Stimulated activated naive CD8-positive, alpha-beta T cell treated with anti-CD3 and anti-CD28 coated beads, Interleukin-15, Interleukin-2, amounts not matched to agents 100 U/mL and 50 U/mL, for 24 hours (primary cell): ENCODE measurements at regions not wholly inside any gene's neighbourhood (a gene's known extent, or its start where the extent isn't known, plus 50 kb on each side); places are given as distances from the start of the nearest gene placed in this dataset.

ENCODE experiments used
- ATAC-seq: fragments of 150-1000 bp; cut with Tn5 transposase; one replicate; pipeline ENCODE4 v1.10.0; 2021
- DNase-seq: peaks from one replicate; pipeline ENCODE4 v3.0.0; 2021

DNA sequence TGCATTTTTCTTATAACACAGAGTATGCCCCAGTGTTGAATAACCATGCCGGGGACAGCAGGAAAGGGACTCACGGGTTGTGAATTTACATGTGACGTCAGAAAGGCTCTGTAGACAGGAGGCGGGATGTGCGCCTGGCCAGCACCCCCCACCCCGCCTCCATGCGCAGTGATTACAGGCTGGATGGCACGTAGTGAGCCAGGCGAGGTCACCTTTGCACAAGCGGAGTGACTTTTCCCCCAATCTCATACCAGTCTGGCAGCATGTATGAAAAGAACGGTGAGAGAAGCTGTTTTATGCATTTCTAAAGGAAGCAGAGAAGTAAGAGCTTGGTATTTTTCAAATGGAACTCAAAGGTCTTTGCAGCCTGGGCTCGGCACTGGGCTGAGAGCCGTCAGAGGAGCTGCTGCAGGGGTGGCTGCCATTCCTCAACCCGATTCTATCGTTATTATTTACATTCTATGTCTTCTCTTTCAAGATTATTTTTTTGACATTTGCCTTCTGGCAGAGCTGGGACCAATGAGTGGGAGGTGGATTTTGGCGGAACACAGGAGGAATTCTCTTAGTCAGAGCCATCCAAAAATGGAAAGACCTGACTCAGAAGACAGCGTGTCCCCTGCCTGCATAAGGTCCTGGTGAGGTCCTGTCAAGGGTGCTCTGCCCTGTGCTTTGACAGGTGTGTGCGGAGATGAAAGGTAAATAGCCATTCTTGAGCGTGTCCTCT is 115.6 kb upstream of the SLC45A1 start:
- ATAC-seq: no peak
- no peak for DNase-seq

DNA sequence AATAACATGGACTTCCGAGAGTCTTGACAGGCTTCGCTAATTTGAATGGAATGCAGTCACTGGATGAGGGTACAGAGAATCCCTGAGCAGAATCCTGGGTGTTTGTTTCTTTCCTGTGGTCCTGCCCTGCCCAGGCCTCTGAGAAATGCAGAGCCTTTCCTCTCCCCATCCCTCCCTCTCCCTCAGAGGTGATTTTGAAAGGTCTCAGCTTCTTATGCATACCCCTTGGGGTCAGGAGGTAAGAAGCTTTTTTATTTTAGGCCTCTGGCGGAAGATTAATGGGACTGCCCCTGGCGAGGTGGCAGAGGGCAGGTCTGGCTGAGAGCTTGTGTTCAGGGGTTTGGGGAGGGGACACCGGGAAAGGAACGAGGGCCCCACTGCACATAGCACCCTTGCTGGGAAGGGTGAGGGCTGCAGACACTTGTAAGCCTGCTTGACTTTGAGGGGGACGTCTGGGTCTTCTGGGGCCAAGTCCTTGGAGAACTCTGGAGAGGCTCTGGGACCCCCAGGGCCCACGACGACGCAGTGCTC is 116.5 kb upstream of the SLC45A1 start:
- ATAC-seq (no peak), DNase-seq (no peak)

DNA sequence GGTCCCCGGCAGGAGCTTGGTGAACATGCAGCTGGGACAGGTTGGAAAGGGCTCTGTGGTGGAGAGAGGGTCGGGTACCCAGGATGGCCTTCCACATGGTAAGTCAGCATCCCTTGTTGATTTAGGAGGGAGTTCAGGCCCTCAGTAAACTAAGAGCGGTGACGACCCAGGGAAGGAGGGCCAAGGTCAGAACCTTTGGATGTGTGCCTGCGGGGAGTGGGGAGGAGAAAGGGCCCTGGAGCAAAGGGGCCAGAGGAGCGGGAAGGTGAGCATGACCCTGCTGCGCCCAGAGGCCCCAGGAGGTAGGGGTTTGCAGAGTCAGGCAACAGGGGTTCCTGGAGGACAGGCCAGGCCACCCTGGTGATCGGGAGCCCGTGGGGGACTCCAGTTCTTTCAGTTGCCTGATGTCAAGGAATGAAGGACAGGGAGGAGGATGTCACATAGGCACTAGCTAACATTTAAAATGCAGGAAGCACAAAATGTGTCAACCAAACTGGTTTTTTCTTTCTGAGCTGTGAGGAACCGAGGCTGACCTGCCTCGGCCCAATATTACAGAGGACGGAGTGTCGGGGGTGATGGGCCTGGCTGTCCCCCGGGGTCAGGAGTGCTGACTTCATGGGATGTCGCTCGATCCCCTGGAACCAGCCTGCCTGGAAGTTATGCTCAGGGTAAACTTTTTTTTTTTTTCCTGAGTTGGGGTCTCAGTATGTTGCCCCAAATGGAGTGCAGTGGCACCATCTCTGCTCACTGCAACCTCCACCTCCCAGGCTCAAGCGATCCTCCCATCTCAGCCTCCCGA is 117.4 kb upstream of the SLC45A1 start:
- ATAC-seq: no peak
- DNase-seq: no peak

DNA sequence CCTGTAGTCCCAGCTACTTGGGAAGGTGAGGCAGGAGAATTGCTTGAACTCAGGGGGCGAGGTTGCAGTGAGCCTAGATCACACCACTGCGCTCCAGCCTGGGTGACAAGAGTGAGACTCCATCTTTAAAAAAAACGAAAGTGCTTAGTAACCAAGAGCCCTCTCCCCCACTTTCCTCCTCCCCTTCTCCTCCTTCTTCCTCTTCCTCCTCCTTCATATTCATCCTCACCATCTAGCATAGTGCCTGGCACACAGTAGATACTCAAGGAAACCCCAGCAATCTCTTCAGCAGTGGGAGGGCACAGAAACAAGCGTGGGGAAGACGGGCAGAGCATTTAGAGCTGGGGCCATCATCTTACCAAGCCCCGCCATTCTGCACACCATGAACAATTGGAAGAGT is 119.4 kb upstream of the SLC45A1 start:
- DNase-seq: no peak
- no peak for ATAC-seq

DNA sequence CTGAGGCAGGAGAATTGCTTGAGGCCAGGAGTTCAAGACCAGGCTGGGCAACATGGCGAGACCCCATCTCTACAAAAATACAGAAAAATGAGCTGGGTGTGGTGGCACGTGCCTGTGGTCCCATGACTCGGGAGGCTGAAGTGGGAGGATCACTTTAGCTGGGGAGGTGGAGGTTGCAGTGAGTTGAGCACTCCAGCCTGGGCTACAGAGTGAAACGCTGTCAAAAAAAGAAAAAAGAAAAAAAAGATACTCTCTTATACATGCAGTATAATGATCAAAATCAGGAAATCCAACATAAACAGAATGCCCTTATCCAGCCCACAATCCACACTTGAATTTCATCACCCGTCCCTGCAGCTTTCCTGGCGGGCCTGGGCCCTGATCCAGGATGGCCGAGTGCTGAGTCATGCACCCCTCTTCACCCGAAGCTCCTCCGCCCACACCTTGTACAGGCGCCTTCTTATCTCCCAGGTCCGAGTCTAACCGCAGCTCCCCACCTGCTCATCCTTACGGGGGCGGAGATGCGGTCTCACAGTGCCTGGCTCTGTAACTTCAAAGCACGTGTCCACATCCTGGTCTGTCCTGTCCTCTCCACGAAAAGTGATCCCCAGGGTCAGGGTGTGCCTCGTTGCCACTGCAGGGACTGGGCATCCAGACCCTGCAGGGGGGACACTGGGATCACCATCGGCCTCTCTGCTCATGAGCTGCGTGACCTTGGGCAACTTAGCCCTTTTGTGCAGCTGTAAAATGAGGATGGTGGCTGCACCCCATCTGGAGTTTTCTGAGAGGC is 120.2 kb upstream of the SLC45A1 start:
- DNase-seq: no peak

DNA sequence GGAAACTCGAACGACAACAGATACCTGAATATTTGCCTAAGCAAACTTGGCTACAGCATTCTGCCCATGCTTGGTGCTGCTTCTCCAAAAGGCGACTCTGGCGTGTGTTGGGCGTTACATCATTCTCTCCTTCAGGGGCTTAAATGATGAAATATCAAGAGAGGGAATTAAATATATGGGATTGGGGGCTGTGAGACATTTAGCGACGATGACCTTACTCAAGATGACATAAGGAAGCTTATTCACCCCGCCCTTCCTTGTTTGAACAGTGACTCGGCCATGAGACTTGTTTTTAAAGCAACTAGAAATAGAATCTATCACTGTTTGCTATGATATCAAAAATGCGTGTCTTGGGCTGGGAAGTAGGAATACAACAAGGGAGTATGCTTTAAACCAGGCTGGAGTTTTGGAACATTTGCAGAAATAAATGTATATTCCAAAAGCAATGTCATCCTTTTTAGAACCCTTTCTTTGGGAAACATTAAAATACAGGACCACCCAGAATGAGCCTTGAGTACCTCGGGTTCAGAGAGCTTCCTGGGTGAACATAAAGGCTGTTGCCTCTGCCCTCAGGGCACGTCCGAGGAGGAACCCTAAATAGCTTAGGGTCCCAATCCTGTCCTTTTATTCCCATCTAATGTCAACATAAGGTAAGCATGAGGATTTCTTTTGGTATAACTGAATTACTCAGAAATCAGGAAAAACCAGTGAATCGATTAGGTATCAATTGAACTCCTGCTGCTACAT is 123.3 kb upstream of the SLC45A1 start:
- DNase-seq (no peak), ATAC-seq (no peak)

More for the DNA sequence above, 120.2 kb upstream of the SLC45A1 start:
- ATAC-seq: no peak

DNA sequence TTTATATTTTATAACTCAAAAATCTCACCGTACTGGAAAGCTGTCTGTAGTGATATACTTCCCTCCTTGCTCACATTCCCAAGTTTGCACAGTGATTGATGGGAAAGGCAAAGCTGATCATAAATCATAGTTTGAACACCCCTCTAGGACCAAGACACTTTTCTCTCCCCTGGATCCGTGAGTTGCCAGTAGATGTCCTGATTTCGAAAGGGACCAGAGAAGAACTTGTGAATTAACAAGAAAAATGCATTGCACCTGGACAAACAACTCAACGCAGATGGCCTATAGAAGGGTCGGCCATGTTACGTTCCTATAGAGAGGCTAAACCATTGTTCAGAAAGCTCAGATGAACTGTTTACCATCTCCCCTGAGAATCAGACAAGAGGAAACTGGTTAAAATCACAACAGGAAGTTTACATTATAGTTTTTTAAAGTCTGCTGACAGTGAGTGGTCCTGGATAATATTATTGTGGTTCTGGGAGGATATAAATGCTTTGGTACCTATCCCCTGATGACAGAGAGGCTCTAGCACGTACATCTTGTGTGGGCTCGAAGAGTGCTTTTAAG is 124.0 kb upstream of the SLC45A1 start:
- DNase-seq (no peak), ATAC-seq (no peak)

DNA sequence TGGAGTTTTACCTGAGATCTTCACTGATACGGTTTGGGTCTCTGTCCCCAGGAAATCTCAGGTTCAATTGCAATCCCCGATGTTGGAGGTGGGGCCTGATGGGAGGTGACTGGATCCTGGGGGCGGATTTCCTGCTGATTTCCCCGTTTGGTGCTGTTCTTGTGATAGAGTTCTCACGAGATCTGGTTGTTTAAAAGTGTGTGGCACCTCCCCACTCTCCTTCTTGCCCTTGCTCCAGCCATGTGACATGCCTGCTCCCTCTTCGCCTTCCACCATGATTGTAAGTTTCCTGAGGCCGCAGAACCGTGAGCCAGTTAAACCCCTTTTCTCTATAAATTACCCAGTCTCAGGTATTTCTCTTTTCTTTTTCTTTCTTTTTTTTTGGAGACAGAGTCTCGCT is 126.4 kb upstream of the SLC45A1 start:
- no peak for ATAC-seq
- DNase-seq: no peak

DNA sequence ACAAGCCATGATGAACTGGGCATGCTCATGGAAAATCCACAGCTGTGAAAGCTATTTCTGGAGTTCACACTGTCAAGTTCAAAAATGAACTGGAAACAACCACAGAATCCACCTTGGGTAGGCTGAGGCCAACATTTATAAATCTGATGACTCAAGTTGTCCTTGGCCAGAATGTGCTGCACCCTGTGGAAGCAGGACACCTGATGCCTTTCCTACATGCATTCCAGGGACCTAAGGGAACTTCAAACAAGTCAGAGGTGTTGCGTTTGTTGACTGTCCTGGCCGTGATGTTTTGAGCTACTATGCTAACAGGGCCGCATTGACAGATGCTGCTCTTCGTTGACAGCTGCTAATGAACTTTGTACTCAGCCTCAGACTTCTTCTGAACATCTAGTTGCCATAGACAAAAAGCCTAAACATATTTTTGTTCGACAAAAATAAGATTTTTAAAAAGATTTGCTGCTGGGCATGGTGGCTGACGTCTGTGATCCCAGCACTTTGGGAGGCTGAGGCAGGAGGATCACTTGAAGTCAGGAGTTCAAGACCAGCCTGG is 127.9 kb upstream of the SLC45A1 start:
- DNase-seq (no peak), ATAC-seq (no peak)

DNA sequence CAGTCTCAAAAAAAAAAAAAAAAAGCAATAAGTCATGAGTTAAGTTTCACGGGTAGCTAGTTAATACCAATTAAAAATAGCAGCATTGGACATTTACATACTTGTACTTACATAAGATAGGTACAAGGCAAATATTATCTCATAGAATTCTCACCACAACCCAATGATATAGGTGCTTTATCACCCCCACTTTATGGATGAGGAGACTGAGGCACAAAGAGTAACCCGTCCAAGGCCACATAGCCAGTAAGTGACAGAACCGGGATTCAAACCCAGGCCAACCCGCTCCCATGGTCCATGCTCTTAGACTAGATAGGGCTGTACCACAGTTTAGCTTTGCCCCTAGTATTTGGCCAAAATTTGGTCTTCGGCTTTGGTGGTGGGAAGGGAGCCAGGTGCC is 132.5 kb upstream of the SLC45A1 start:
- ATAC-seq (no peak), DNase-seq (no peak)

DNA sequence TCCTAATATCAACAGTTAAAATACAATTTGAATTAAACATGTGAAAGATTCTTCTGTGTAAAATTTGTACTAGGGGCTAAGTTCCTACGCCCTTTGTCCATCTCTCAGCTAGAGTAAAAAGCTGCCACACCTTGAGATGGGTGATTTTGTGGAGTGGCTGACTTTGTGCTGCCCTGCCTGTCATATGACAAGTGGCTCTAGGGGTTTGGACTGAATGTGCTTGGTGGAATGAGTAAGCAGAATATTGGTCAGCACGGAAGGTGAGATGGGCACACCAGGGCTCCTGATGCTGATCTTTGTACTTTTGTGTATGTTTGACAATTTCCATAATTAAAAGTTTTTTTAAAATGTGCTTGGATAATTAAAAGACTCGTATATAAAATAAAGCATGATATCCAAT is 133.6 kb upstream of the SLC45A1 start:
- no peak for DNase-seq

DNA sequence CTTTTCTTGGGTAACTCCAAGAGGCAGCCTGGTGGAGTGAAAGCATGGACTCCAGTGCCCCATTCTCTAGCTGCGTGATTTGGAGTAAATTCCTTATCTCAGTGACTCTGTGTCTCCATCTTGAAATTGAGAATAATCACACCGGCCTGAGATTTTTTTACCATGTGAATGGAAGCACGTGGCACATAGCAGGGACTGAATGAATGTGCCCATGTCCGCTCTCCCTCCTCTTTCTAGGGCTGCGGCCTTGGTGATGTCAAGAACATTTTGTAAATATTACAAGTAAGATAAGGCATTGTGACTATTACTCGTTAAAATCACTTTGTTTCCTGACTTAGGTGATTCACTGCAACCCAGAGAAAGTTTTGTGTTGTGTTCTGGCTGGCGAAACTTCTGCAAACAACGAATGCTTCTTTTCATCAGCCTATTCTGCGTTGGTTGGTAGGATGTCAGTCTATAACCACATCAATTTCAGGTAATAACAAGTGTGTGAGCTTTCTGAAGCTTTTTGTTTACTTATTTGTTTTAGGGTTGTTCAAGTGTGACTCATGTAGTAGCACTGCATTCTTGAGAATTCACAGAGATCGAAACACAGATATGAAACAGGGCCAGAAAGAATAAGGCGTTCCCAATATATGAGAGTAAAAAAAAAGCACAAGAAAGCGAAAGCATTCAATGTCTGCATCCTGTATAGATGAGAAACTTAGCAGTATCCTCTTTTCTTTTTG is 135.7 kb upstream of the SLC45A1 start:
- DNase-seq: no peak
- ATAC-seq: peak; percentile 46

More for the DNA sequence above, 133.6 kb upstream of the SLC45A1 start:
- no peak for ATAC-seq

DNA sequence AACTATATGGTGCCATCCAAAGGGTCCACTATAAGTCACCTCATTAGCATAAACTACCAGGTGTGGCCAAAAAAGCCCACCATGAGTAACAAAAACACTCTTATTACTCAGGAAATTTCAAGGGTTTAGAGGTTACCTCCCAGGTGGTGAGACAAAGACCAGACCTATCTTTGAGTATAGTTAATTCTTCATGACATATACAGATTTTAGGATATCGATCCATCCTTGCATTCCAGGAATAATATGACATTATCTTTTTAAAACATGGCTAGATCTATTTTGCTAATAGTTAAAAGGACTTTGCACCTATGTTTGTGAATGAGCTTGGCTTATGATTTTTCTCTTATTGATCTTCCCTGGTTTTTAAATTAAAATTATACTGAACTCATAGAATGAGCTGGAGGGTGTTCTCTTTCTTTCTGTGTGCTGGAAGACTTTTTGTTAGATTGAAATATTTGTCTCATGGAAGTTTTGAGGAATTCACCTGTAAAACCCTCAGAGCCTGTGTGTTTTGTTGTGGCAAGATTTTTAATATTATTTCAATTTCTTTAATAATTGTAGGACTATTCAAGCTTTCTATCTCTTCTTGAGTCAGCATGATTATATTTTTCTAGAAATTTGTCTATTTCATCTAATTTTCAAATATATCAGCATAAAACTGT is 138.7 kb upstream of the SLC45A1 start:
- no peak for ATAC-seq
- no peak for DNase-seq

DNA sequence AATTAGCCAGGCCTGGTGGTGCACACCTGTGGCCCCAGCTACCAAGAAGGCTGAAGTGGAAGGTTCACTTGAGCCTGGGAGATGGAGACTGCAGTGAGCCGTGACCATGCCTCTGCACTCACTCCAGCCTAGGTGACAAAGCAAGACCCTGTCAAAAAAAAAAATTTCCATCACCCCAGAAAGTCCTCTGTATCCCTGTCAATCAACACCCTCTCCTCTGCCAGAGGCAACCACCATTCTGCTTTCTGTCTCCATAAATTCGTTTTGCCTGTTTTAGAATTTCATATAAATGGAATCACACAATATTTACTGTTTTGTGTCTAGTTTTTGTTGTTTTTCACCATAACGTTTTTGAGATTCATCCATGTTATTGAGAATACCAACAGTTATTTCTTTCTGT is 141.6 kb upstream of the SLC45A1 start:
- DNase-seq (no peak), ATAC-seq (no peak)

DNA sequence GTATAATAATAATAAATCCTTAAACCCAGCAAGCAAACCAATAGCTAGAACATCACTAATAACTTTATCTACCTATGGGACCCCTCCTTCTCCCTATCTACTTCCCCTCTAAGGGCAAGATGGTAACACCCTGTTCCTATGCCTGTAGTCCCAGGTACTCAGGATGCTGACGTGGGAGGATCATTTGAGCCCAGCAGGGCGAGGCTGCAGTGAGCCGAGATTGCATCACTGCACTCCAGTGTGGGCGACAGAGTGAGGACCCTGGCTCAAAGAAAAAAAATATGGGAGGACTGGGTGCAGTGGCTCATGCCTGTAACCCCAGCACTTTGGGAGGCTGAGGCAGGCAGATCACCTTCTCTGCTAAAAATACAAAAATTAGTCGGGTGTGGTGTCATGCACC is 143.1 kb upstream of the SLC45A1 start:
- ATAC-seq (no peak), DNase-seq (no peak)

DNA sequence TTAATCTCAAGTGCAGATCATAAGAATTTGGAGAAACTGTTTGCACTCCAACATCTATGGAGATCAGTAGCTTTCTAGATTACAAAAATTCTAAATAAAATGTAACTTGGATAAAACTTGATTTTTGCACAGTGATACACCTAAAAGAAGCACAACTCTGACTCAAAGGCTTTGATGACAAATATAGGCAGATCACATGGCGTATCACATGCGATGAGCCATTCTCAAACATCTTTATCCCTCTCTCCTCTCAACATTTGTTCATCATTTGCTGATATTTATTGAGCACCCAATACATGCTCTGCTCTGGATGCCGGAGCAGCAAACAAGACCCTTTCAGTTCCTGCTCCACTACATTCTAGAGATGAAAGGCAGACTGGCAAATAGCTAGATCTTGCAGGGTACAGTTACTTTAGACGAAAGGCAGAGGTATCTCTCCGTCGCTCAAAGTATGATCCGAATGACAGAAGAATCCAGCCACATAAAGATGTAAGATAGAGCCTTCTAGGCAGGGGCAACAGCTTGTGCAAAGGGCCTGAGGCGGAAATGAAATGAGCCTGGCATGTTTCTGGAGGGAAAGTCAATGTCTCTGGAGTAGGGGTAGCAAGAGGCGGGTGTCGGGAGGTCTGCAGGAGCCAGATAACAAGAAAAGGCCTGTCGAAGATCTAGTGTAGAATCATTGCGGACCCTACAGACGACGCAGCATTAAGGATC is 145.8 kb upstream of the ERRFI1 start:
- ATAC-seq: no peak
- DNase-seq: no peak

DNA sequence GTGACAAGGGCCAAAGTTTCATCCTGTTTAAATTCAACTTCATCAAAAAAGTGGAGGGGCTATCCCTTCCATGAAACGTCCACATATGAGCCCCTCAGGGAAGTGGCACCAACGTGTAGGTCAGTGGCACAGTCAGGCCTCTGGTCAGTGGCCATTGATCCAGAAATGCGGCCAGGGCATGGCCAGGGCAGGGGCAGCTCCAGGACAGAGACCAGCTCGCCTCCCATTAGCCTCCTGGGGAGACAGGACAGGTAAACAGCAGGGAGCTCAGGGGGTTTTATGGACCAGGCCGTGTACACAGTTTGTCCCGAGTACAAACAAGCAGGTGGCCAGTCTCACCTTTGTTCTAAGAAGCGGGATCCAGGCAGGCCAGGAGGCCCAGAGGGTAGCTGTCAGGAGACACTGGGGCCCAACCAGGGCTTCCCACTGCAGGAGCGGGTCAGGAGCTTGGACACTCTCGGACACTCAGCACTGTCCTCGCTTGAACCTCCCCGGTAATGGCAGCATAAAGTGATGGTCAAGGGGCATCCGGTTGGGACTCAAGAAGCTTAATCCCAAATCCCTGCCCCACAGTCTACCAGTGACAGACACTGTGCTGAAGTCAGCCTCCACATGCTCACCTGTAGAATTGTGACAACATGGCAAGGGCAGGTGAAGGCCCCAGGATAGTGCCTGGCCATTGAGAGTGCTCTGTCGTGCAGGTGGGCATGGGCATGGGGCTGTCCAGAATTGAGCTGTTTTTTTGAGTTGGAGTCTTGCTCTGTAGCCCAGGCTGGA is 144.1 kb upstream of the ERRFI1 start:
- ATAC-seq (no peak), DNase-seq (no peak)

DNA sequence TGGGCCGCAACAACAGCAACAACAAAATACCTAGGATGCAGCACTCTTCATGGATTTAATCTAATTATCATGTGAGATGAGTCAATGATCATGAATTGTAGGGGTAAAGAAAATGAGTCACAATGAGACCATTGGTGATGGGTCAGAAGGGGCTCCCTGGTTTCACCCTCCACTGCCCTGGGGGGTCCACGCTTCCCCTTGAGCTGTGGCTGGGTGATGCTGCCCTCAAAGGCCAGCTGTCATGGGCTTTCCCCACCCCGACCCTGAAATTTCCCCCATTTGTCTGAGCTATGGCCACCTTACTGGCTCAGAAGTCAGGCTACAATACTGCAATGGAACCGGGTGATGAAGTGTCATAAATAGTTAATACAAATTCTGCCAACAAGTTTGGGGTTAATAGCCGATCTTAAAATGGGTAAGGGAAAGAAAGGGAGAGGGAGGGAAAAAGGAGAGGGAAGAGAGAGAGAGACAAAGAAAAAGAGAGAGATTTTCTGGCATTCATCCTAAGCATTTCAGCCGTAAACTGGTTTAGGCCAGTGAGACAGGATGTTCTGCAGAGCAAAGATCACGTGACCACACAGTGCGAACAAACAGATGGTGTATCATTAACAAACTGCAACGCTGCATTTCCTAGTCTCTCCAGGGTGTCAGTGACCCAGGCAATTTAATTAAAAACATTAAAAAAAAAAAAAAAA is 143.4 kb upstream of the ERRFI1 start:
- DNase-seq (peak; percentile 52), ATAC-seq (peak; percentile 82)
